HG03378 (cell line): ENCODE measurements at regions not wholly inside any gene's neighbourhood (a gene's known extent, or its start where the extent isn't known, plus 50 kb on each side); places are given as distances from the start of the nearest gene placed in this dataset.

Source experiments
- ATAC-seq: cut with Tn5 transposase; IDR thresholded peaks from one replicate; pipeline ENCODE4 v1.9.1; 2021; ENCODE audit warnings: mild to moderate bottlenecking, moderate library complexity; ENCODE audit not compliant: unreplicated experiment

- no peak for ATAC-seq
Observed at GRCh38 chrX:7233580-7234406, 85.8 kb upstream of the PUDP start.

- ATAC-seq = no peak
Observed at GRCh38 chrX:7228226-7228625, 80.3 kb upstream of the PUDP start.

GRCh38 chrX:7225338-7225737 lies 77.4 kb upstream of the PUDP start:
- ATAC-seq = no peak

GRCh38 chrX:7223271-7223670 lies 75.3 kb upstream of the PUDP start:
- peak; percentile 73 for ATAC-seq

GRCh38 chrX:7220121-7220520 lies 72.2 kb upstream of the PUDP start:
- no peak for ATAC-seq

DNA sequence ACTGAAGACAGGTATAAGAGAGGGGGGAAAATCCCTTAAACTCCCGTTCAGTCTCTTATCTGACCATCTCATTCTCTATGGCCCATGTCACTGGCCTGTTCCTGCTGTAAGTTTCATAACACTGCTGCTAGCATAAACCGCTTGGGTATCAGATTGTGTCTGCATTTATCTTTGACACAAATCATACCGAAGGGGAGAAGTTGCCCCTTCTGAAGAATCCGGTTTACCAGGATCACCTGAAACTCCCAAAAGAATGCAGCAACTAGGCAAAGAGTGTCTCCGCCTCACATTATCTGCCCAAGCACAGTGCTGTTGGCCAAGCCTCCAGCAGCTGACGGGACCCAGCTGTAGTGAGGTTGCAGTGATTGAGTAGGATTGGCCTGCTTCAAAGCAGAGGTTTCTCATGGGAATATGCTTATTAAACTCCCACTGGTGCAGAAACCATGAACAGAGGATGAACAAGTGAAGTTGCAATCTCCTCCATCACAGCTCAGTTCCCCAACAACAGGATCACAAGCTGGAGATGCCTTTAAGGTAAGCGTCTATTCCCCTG lies 71.3 kb upstream of the PUDP start:
- peak; percentile 56 for ATAC-seq

GRCh38 chrX:7218321-7219152 lies 70.6 kb upstream of the PUDP start:
- peak; percentile 14 for ATAC-seq

- no peak for ATAC-seq
Observed at GRCh38 chrX:7216981-7217587, 69.1 kb upstream of the PUDP start.

- no peak for ATAC-seq
Observed at GRCh38 chrX:7215842-7216241, 67.9 kb upstream of the PUDP start.

DNA sequence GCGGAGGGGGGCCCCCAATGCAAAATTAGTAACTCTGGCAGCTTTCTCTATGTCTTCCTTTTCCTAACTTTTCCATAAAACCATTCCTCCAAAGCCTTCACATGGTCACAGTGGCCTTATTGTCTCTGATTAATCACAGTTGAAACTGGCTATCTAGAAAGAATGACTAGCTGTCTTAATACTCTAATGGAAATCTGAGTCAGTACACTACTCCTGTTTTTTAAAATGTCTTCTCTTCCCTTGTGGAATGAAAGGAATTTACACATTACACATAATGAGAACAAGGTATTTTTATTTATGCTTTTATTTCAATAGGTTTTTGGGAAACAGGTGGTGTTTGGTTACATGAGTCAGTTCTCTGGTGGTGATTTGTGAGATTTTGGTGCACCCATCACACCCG lies 66.3 kb upstream of the PUDP start:
- no peak for ATAC-seq

- ATAC-seq = no peak
Observed at GRCh38 chrX:7205037-7205577, 57.2 kb upstream of the PUDP start.

- no peak for ATAC-seq
Observed at GRCh38 chrX:7204619-7205018, 56.7 kb upstream of the PUDP start.

- no peak for ATAC-seq
Observed at GRCh38 chrX:7202206-7202605, 54.3 kb upstream of the PUDP start.

GRCh38 chrX:7201496-7201895 lies 53.5 kb upstream of the PUDP start:
- ATAC-seq = no peak

DNA sequence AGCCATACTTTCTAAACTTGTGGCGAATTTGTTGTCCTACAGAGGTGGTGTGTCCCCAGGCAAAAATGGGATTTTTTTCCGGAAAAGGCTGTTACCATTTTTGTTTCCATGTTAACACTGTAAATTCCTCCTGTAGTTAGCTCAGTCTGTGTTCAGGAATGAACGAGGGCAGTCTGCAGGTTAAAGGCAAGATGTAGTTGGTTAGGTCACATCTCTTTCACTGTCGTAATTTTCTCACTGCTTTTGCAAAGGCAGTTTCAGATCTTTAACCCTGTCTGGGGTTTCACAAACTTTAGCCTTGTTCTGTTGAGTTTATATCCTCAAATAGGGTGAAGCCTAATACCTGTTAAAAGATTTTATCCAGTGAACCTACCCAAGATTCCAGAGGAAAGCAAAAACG lies 50.5 kb upstream of the PUDP start:
- ATAC-seq = no peak
